LNCAP (cell line): ENCODE measurements at regions not wholly inside any gene's neighbourhood (a gene's known extent, or its start where the extent isn't known, plus 50 kb on each side); places are given as distances from the start of the nearest gene placed in this dataset.

Experiments used
- CTCF ChIP-seq: fragments of 450-650 bp; IDR thresholded peaks from 2 replicates; pipeline ENCODE4 v1.5.1; 2017; ENCODE audit warnings: mild to moderate bottlenecking

GRCh38 chr21:28496517-28496916, 496.2 kb downstream of the LTN1 start:
- TF ChIP-seq CTCF: no peak

- no peak for TF ChIP-seq CTCF
Observed at GRCh38 chr21:28492127-28492526, 500.6 kb downstream of the LTN1 start.

GRCh38 chr21:28489821-28490350, 502.8 kb downstream of the LTN1 start:
- no peak for TF ChIP-seq CTCF

- TF ChIP-seq CTCF: no peak
Observed at GRCh38 chr21:28489162-28489561, 503.5 kb downstream of the LTN1 start.

- no peak for TF ChIP-seq CTCF
Observed at GRCh38 chr21:28487455-28488070, 505.1 kb downstream of the LTN1 start.

- TF ChIP-seq CTCF: no peak
Observed at GRCh38 chr21:28485301-28486022, 507.2 kb downstream of the LTN1 start.

- no peak for TF ChIP-seq CTCF
Observed at GRCh38 chr21:28483301-28484035, 509.2 kb downstream of the LTN1 start.
